ENCODE measurements at regions not wholly inside any gene's neighbourhood (a gene's known extent, or its start where the extent isn't known, plus 50 kb on each side); places are given as distances from the start of the nearest gene placed in this dataset.

- DNase-seq: no peak
Measured at GRCh38 chr9:129397335-129397734, 219.3 kb upstream of the IER5L start.

DNA sequence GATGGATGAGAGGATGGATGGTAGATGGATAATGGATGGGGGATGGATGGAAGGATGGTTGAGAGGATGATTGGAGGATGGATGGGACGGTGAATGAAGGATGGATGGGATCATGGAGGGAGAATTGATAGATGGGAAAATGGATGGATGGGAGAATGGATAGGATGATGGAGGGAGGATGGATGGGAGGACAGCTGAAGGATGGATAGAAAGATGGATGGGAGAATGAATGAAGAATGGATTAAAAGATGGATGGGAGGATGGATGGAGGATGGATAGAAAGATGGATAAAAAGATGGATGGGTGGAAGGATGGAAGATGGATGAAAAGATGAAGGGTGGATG lies 218.3 kb upstream of the IER5L start:
- DNase-seq: no peak

- DNase-seq: no peak
Measured at GRCh38 chr9:129395633-129396364, 217.7 kb upstream of the IER5L start.

DNA sequence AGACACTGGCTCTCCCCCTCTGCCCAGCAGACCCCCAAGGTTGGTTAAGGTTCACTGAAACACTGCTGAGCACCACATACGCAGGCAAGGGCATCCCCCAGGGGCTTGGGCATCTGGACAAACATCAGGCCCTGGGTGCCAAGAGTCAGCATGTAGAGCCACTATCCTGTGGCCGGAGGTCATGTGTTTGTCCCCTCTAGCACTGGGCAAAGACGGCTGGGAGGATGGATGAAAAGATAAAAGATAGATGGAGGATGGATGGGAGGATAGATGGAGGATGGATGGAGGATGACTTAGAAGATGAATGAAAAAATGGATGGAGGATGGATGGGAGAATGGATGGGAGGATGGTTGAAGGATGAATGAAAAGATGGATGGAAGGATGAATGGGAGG lies 216.8 kb upstream of the IER5L start:
- DNase-seq: no peak

DNA sequence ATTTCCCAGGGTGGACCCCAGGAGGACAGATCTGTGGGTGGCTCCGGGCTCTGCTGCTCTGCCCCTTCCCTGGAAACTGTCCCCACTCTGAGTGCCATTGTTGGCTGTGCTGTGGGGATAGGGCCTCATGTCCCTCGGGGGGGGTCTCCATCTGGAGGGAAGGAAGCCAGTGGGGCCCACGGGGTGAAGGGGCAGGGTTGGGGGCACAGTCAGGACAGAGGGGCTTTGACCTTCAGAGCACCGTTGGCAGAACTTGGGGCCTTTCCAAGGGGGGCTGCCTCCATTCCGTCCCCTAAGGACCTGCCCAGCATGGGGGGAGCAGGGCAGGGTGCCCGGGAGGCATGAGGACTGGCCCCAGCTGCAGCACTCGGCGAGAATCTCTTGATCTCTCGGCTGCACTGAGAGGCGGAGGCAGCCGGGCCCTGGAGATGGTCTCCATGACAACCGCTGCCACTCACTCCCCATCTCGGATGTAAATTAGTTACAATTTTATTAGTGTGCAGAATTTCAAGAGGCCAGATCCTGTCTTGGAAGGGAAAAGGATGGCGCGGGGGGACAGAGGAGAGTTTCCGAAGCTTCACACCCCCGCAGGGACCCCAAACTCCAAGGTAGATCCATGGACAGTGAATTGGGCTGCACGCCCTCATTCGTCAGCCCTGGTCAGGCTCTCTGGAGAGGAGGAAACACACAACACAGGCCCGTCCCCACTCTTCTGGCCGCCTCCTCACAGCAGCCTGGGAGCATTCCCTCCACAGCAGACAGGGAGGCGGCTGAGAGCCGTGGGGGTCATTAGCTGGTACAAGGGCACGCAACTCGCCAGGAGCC lies 216.2 kb upstream of the IER5L start:
- peak; percentile 40 for DNase-seq

- DNase-seq: no peak
Measured at GRCh38 chr9:129393064-129393463, 215.0 kb upstream of the IER5L start.

DNA sequence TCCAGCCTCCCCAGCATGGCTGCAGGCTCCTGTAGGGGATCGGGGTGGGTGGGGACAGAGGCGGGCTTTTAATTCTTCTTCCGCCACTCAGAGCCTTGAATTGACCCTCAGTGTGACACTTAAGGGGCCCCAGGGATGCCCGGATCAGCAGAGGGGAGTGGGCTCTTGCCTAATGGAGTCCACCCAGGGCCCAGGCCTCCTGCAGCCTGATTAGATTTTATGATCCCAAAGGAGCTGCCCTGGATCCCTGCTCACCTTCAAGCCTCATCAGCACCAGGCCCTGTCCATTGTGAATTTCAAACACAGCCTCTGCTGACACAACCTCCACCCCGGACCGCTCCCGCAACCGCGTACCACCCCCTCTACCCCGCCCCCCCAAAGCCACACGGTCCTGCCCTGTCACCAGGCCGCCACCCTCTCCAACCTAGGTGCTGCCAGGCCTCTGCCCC lies 214.1 kb upstream of the IER5L start:
- no peak for DNase-seq

DNA sequence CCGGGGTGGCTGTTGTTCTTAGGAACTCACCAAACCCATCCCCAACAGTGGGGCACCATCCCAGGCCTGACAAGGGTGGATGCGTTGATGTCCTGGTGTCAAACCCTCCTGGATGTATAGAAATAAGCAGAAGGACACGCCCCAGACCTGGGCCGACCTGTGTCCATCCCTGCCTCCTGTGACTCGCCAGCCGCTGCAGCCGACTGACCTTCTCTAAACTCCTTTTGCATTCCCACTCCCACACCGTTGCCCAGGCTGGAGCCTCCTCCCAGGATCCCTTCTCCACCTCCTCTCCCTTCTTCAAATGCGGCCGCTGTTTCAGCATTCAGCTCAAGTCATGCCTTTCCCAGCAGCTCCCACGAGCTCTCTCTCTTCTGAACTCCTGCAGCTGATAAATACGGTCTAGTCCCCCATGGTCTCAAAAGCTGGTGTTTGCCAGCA lies 213.2 kb upstream of the IER5L start:
- DNase-seq: no peak

GRCh38 chr9:129390541-129390940 lies 212.5 kb upstream of the IER5L start:
- no peak for DNase-seq

- DNase-seq: no peak
Measured at GRCh38 chr9:129387822-129388221, 209.8 kb upstream of the IER5L start.

DNA sequence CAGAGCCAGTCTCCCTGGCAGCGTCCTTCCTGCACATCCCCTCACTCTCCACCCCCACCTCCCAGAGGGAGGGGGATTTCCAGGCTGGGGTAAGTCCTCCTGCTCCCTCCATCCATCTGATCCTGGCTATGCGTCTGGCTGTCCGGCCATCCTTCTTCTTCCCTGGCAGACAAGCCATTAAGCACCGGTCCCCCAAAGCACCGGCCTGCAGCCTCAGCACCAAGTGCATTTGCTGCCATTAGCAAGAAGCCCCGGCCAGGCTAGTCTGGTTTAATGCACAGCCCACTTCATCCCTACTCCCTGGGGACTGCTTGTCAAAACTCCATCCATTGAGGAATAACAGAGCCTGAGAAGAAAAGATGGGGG lies 208.7 kb upstream of the IER5L start:
- DNase-seq: no peak

DNA sequence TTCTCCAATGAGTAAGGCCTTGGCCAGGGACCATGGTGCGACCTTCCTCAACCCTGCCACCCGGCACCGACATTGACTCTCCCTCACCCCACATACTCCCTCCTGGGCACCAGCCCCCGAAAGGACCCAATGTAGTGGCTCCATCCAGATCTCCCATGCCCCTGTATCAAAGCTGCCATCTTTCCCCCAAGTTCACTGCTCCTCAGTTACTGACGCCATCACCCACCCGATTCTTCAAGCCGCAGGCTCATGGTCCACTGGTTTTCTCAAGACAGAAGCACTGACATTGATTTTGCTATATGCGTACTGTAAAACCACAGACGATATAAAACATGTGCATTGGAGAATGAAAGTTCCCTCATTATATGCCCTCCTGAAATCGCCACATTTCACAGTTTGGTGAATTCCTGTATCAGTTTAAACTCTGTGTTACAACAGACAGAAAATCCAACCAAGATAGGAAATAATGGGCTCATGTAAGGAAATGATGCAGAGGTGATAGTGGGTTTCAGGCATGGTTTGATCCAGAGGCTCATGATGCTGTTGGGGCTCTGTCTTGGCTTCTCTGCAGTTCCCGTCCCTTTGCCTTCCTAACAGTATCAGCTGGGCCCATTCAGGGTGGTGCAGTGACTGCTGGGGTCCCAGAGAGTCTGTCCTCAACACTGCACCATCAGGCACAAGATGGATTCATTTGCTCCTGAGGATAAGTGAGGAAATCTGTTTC lies 207.3 kb upstream of the IER5L start:
- DNase-seq: no peak

GRCh38 chr9:129384491-129385210 lies 206.6 kb upstream of the IER5L start:
- no peak for DNase-seq

- DNase-seq: peak; percentile 55
Measured at GRCh38 chr9:129383561-129384490, 205.8 kb upstream of the IER5L start.

DNA sequence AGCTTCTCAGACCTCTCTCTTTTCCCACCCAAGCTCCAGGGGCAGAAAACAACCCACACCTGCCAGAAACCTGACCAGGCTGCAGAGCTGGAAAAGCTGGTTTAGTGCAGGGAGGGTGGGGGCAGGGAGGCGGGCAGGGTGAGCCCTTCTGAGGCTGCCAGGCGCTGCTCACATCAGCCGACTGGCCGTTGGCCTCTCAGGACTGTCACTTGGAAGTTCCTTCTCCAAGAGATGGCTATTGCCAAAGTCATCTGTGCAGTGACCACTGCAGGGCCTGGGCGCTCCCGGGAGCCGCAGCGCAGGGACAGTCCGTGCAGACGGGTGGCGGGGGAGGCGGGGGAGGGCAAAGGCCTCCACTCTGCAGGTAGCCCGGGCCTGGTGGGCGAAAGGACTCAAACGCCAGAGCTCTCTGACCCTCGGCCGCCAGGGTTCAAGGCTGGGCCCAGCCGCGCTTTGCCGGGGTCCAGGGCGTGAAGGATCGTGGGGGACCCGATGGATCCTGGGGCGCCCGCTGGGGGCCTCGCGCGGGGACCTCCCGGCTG lies 205.0 kb upstream of the IER5L start:
- no peak for DNase-seq

GRCh38 chr9:129382281-129383018 lies 204.4 kb upstream of the IER5L start:
- peak; percentile 17 for DNase-seq

DNA sequence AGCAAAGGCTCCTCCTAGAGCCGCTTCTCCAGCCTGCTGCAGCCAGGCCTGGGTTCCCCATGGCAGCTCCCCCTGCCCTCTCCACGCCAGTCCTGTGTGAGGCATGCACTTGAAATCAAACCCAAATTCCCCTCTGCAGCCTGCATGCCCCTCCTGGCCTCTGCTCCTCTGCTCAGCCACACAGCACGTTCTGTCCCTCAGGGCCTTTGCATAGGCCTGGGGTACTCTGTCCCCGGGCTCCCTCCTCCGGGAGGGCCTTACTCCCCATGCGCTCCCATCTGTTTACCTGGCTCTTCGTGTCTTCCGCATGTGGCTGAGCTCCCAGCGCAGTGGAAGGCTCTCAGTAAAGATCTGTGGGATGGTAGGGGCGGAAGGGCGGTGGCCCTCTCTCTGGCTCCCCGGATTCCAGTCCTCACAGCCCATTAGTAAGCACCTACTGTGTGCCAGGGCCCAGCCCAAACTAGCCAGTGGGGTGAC lies 203.5 kb upstream of the IER5L start:
- no peak for DNase-seq

DNA sequence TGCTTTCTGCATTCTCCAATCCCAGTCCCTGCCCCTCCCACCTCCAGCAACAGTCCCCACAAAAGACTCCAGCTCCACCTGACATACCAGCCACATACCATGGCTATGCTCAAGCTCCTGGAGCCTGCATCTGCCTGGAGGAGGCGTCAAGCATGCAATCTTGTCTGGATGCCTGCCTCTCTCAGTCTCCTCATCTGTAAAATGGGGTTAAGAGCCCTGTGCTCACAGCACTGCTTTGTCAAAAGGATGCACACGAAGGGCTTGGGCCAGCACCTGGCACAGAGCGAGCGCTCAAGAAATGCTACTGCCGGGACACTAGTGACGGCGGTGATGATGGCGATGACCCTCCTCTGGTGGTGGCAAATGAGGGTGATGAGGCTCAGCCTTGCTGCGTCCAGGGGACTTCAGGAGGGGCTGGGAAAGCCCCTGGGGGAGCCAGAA lies 202.9 kb upstream of the IER5L start:
- no peak for DNase-seq

- no peak for DNase-seq
Measured at GRCh38 chr9:129379886-129380285, 201.8 kb upstream of the IER5L start.

- no peak for DNase-seq
Measured at GRCh38 chr9:129379181-129379836, 201.2 kb upstream of the IER5L start.

Data from NCI-H1417 treated with DMSO at 0.1 percent for 48 hours (cell line).